ENCODE measurements at regions not wholly inside any gene's neighbourhood (a gene's known extent, or its start where the extent isn't known, plus 50 kb on each side); places are given as distances from the start of the nearest gene placed in this dataset.
"Not testable (repeated sequence)": the region's sequence is repeated elsewhere in the genome, so short reads cannot be mapped to it uniquely, and the experiment has no call there.

GRCh38 chr2:8558956-8559355, 122.9 kb upstream of the ID2 start:
- DNase-seq = no peak

GRCh38 chr2:8559805-8560204, 122.1 kb upstream of the ID2 start:
- DNase-seq = no peak

- not testable (repeated sequence) for DNase-seq
Observed at GRCh38 chr2:8561692-8562091, 120.2 kb upstream of the ID2 start.

GRCh38 chr2:8563814-8564474, 117.9 kb upstream of the ID2 start:
- DNase-seq = no peak

GRCh38 chr2:8564475-8564874, 117.4 kb upstream of the ID2 start:
- no peak for DNase-seq

GRCh38 chr2:8565399-8566154, 116.3 kb upstream of the ID2 start:
- no peak for DNase-seq

- no peak for DNase-seq
Observed at GRCh38 chr2:8566155-8566670, 115.6 kb upstream of the ID2 start.

- no peak for DNase-seq
Observed at GRCh38 chr2:8566774-8567468, 114.9 kb upstream of the ID2 start.

- DNase-seq = no peak
Observed at GRCh38 chr2:8567469-8568260, 114.2 kb upstream of the ID2 start.

GRCh38 chr2:8568543-8569302, 113.1 kb upstream of the ID2 start:
- DNase-seq = no peak

- DNase-seq = no peak
Observed at GRCh38 chr2:8569332-8569930, 112.4 kb upstream of the ID2 start.

GRCh38 chr2:8570637-8571036, 111.2 kb upstream of the ID2 start:
- DNase-seq = no peak

GRCh38 chr2:8571301-8571791, 110.5 kb upstream of the ID2 start:
- no peak for DNase-seq

- DNase-seq = no peak
Observed at GRCh38 chr2:8571792-8572499, 109.9 kb upstream of the ID2 start.

- DNase-seq = no peak
Observed at GRCh38 chr2:8572712-8573233, 109.1 kb upstream of the ID2 start.

GRCh38 chr2:8573234-8573941, 108.5 kb upstream of the ID2 start:
- DNase-seq = no peak

GRCh38 chr2:8573942-8574195, 108.0 kb upstream of the ID2 start:
- no peak for DNase-seq

GRCh38 chr2:8574196-8575037, 107.4 kb upstream of the ID2 start:
- no peak for DNase-seq
